Activated T-cell treated with anti-CD3 and anti-CD28 coated beads for 24 hours (primary cell): ENCODE measurements at regions not wholly inside any gene's neighbourhood (a gene's known extent, or its start where the extent isn't known, plus 50 kb on each side); places are given as distances from the start of the nearest gene placed in this dataset.

Source experiments
- DNase-seq: peaks from one replicate; pipeline ENCODE4 v3.0.0-alpha.2; 2020; ENCODE audit warnings: low read depth

DNA sequence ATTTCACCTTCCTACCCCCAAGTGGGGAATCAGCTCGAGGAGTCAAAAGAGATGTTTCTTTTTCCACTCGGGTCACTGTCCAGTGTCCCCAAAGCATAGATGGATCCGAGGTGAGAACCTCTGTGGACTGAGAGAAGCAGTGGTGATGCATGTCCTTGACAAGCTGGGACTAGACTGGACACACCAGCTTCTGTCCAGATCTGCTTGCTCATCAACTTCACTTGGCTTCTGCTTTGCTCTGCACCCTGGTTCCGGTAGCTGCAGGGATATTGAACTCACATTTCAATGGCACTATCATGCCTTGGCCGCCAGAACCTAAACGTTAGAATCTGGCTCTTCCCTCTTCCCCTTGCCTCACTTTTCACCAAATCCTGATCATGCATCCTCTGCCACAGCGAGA, 50.3 kb upstream of the CXCL12 start:
- DNase-seq = no peak

DNA sequence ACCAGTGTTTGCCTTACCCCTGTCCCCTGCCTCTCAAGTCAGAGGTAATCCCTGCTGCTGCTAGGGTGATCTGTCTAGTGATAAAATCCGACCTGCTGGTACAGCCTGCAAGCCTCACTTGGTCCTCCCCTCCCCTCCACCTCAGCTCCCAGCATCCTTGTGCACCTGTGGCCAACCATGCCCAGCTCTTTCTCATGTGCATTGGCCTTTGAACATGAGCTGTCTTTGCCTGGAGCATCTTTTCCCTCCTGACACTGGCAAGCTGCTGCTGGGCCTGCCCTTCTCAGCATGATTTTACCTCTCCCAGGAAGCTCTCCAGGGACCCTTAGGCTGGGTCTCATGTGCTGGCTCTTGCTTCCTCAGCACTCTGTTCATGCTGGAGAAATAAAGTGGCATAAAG, 51.3 kb upstream of the CXCL12 start:
- DNase-seq = no peak

DNA sequence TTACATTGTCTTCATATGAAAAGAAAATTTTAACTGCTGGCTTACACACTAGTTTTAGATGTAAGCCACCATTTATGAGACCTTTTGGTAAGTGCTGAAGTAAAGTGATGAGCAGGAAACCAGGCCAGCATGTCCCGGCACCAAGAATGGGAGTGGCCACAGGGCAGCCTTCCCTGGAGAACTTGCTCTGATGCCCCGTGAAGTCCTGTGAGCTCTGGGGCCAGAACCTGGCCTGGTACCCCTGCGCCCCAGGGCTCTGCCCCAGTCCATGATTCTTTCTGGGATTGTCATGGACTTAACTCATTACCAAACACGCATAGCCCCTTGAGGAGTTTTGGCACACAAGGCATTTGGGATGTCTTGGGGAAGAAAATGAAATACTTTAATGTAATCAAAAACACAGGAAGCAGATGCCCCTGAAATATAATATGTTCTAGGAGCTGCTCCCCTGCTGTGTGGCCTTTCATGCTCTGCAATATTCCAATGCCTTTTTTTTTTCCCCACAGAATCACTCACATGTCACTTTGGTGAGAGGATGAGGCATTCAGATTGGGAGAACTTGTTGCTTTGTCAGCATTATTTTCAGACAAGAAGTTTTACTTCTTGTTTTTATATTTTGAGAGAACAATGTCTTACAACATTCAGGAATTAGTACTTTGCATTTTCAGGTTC, 53.1 kb upstream of the CXCL12 start:
- DNase-seq = no peak

DNA sequence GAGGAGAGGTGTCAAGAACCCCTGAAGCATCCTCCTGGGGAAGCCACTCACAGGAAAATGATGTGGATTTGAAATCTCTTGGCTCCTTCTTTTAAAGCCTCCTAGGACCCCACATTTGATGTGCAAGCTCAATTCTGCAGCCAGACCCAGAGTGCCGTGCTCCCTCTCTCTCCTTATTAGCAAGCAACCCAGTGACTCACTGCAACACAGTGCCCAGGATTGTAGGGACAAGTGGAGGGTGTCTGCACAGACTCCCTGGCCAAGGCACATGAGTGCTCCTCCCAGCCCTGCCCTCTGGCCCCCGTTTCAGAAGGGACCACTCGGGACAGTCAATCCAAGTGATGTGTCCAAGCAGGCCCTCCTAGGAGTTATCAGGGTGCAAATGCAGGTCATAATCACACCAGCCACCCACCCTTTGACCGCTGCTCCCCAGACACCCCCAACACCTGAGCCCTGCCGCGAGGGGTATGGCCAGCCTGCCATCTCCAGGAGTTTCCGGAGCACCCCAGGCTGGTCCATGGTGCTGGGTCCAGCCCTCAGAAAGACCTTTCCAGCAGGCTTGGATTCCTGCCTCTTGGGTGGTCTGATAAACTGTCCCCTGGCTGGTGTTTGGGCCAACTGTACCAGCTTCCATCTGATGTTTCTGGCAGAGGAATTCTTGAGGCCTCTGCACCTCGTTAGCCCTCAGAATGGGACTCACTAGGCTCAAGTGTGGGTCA, 54.5 kb upstream of the CXCL12 start:
- no peak for DNase-seq

DNA sequence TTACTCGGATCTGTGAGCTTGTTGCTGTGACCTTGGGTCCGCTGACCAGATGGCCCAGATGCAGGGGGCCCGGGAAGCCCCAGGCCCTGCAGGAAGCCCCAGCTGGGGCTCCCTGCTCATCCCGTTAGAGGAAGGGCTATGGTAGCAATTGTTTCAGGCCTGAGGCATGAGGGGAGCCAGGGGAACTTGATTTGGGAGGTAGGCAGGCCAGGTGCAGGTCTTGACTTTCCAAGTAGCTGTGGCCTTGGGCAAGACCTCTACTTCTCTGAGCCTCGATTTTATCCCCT, 55.0 kb upstream of the CXCL12 start:
- DNase-seq = no peak

DNA sequence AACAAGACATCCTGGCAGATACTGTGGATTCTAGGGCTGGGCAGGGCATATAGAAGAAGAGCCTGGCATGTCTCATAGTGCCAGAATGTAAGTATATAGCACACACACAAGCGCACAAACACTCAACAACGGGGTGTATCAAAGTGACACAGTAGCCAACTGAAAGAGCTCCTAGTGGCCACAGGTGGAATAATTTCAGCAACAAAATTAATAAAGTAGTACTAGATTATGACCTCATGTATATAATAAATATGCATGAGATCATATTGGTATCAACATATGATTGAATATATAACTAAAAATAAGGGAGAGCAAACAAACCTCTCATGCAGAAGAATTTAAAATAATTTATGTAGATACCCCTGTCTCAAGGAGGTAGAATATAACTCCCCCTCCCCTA, 72.4 kb upstream of the CXCL12 start:
- DNase-seq = no peak

DNA sequence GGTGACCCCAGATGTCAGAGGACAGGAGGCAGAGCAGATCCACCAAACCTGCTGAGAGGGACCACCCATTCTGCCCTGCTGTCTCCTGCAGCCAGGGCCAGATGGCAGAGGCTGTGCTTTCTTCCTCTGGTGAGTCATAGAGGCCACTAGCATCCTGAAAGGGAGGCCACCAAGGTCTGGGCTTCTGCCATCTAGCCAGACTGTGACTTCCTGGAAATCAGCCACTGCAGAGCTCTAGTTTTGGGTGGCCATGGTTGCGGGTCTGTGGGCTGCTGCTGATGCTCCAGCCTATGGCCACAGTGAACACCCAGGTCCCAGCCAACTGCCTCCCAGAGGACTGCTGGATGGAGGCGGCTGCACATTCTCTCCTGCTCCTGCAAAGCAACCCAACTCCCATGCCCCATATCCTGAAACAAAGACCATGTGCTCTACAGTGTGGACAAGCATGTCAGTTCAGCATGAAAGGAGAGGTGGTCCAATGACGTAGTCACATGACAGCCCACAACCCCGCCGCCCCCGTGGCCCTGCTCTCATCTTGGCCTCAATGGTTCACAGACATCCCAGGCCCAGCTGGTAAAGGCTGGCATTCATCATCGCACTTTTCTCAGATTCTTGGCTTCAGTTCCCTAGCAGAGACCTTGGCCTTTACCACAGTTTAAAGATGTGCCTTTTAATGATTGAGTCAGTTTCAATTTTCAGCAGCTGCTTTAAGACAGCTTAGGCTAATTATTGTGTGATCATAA, 73.9 kb upstream of the CXCL12 start:
- DNase-seq = no peak

DNA sequence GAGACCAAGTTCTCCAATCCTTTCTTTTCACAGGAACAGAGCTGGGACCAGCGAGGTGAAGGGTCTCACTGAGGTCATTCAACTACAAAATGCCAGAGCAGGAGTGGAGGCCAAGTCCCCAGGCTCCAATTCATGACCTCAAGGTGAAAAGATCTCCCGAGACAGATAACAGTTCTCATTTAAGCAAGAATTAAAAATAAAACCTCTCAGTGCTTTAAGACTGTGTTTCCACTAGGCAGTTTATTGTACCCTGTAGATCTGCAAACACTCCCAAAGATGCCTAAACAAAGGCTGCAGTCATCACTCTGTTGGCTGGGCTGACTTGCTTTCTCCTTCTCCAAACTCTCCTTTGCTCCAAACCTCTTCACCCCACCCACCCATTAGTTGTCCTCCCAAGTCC, 74.8 kb upstream of the CXCL12 start:
- no peak for DNase-seq

DNA sequence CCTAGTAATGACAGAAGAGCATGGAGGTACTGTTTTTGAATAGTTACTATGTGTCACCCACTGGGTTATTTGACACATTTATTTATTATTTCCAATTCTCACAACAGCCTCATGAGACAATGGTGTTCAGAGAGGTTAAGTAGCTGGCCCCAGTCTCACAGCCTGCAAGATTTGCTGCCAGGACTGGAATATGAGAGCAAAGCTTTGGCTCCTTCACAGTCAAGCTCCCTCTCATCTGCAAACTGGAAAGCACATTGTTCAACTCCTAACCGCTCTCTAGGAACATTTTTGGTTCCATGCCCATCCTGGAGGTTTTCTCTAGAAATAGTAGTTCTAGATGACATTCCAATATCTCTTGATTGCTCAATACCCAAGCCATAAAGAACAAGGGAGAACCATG, 75.5 kb upstream of the CXCL12 start:
- no peak for DNase-seq

DNA sequence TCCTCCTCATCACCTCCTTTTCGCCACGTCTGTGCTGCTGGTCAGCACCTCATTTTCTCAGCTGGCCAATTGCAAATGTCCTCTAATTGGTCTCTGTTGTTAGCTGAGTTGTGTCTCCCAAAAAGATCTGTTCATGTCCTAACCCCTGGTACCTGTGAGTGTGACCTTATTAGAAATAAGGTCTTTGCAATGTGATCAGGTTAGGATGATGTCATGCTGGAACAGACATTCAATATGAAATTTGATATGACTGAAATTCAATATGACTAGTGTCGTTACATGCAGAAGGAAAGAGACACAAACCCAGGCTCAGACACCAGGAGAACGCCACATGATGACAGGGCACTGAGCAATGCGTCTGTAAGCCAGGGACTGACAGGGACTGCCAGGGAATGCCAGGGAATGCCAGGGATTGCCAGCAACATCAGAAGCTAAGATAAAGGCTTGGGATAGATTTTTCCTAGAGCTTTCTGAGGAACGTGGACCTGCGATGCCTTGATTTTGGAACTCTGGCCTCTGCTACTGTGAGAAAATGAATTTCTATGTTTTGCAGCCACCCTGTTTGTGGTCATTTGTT, 77.5 kb upstream of the CXCL12 start:
- DNase-seq = no peak

DNA sequence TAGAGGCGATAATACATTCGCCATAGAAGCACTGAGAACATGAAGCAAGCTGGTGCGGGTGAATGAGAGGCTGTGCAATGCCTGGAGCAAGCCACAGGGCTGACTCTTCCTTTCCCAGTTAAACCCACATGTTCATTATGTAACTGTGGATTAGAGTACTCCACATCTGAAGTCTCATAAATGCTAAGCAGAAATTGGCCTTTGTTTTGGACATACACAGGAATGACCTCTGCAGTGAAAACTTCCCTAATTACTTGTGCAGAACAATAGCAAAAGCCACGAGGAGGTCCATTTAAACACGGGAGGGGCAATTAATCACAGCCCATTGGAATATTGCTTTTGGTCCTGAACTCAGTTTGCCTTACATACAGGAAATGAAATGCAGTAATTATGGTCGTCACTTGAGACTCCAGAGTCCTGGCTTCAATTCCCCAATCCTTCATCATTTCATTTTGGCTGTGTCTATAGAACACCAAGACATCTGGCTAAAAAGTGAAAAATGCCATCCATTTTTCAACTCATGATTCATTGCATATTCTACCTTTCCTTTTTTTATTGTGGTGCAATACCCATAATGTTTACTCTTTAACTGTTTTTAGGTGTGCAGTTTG, 78.7 kb upstream of the CXCL12 start:
- no peak for DNase-seq

DNA sequence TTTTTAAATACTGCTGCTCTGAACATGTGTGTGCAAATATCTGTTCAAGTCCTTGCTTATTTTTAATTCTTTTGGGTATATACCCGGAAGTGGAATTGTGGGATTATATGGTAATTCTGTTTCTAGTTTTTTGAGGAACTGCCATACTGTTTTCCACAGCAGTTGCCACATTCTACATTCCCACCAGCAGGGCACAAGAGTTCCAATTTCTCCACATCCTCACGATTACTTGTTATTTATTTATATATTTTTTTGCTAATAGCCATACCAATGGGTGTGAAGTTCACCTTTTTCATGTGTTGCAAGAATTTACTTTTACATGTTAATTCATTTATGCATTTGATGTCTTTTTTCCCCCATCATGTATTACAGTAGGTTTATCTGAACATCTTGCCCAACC, 79.6 kb upstream of the CXCL12 start:
- DNase-seq = no peak

DNA sequence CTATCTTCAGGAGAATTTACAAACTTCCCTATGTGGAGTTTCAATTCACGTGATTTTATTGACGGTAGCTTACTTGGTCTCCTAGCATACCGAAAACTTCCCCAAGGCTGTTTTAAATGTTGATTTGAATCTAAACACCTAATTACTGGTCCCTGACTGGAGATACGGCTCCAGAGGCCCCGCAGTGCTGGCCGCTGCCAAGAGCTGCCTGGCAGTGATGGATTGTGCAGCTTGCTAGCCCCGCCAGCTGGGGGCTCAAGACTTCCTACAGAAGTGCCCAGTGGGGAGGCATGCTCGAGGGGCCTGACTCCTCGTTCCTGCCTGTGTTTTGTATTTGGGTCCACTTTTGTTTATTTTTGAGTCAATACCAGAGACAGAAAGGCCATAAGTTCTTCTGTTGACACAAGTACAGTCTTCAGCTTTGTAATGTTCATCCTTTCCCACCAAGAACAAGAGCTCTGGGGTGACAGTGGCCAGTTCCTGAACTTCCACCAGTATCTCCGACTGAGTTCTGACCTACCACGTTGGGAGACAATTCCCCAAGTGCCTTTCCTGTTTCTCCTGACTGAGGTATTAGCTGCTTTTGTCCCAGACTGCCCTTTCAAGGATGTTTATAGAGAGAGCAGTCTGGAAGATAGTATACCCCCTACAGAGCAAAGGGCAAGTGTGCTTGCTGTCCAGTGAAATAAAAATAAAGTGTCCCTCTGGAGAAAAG, 80.7 kb upstream of the CXCL12 start:
- no peak for DNase-seq

DNA sequence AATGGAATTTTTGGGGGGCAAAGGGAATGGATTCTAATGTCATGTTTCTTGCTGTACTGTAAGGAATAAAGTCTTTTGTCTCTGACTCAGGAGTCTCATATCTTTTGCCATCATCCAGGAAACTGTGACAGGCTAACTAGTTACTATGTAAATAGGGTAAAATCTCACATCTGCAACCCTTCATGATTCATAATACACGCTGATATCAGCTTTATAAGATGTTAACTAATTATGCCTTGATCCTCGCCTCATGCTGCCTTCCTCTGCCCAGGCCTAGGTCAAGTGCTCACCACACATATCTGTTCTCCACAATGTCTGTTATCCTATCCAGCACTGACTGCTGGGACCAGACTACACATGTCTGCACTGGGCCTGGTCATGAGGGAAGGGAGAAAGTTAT, 81.3 kb upstream of the CXCL12 start:
- no peak for DNase-seq

DNA sequence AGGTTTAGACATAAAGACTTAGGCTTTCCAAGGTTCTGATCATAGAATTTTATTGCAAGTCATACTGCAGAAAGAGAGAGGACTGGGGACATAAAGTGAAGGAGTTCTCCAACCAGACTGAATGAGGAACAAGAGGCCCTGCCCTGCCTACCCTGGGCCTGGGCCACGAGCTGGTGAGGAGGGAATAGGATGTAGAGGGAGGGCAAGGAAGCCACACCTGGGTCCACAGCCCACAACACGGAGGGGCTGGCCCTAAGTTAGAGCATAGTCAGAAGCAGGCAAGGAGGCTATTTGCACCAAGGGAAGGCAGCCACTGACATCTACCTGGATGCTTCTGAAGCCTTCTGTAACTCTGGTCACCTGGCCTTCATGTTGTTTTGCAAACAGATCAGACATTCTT, 82.2 kb upstream of the CXCL12 start:
- DNase-seq = no peak

DNA sequence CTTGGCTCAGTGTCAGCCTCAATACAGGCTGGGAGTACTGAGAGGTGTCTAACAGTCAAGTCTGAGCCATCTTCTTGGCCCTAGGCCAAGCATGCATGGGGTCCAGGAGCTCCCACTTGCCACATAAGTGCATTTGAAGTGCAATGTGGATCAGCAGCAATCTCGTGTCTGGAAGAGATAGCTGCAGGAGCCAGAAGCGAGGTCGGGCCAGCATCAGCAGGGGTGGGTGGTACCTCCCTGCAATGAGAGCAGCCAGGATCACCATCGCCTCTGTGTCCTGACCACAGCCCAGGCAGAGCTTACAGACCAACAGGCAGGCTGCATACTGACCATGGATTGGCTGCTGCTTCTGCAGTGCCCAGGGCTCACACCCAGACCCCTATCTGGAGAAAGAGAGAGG, 83.0 kb upstream of the CXCL12 start:
- no peak for DNase-seq

DNA sequence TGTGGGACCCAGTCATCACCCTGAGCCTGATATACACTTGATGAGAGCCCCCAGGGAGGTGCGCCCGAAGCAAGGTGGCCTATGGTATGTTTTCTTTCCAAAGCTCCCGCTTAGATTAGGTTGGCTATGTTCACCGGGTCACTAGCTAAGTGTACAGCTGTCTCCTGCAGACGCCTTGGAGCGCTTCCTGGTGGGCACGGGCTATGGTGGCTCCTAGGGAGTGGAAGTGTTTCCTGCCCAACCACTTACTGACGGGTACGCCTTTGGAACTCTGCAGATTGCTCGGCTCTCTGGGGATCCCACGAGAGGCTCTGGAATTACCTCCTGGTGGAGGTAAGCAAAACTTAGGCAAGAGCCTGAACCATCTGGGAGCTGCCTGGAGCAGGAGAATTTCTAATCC, 83.6 kb upstream of the CXCL12 start:
- DNase-seq = no peak

DNA sequence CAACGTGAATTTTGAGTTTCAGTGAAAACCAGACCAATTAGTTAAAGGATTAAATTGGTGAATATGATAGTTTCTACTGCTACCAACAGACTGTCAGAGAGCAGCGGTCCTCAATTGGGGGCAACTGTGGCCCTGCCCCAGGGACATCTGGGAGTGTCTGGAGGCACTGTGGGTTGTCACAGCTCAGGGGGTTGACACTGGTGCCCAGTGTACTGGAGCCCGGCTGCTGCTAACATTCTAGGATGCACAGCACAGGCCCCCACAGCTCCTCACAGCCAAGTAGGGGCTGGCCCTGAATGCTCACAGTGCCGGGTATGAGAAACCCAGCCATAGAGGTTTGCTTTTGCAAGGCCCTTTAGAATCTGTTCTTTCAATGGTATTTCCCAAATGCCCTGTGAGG, 84.1 kb upstream of the CXCL12 start:
- no peak for DNase-seq

DNA sequence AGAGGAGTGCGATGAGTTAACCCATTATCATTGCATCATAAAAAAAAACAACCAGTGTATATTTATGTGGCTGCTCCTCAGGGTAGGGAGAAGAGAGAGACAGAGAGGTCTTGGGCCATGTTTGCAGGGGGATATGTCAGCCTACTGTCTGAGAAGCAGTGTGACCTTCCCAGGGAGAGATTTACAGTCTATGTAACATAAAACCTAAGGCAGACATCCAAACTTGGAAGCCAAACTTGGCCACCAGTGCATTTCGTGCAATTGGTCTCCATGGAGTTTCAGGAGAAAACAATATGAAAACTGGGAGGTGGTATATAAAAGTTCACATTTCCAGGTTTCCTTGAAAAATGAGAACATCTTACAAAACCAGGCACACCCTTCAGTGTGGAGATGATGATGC, 85.9 kb upstream of the CXCL12 start:
- DNase-seq = no peak

DNA sequence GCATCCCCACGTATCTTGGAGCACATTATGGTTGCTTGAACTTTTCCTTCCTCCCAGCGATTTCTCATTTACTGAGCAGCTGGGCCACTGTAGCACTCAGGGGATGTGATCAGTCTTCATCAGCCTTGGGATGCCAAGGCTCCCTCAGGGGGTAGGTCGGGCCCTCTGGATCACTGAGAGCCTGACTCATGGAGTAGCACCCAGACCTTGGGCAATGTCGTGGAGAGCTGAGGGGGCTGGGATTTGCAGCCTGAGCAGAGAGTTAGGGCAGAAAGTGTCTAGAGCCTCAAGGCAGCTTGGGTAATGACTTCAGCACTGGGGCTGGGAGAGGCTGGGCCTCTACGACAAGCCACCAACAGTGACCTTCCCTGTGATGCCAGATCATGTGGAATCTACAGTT, 86.5 kb upstream of the CXCL12 start:
- DNase-seq = no peak

DNA sequence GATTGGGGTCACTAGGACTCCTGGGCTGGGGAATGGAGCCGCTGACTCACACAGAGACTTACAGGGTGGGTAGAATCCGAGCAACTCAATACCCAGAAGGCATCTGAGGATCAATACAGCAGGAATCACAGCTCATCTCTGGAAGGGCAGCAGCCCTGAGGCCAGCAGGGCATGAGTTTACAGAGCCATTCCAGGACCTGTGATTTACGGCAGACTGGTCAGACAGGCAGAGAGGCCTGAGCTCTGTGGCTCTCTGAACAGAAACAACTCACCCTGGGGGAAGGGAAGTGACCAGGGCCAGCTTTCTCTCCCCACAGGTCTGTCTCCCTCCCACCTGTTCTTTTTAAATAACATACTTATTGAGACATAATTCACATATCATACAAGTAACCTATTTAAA, 88.2 kb upstream of the CXCL12 start:
- DNase-seq = no peak

DNA sequence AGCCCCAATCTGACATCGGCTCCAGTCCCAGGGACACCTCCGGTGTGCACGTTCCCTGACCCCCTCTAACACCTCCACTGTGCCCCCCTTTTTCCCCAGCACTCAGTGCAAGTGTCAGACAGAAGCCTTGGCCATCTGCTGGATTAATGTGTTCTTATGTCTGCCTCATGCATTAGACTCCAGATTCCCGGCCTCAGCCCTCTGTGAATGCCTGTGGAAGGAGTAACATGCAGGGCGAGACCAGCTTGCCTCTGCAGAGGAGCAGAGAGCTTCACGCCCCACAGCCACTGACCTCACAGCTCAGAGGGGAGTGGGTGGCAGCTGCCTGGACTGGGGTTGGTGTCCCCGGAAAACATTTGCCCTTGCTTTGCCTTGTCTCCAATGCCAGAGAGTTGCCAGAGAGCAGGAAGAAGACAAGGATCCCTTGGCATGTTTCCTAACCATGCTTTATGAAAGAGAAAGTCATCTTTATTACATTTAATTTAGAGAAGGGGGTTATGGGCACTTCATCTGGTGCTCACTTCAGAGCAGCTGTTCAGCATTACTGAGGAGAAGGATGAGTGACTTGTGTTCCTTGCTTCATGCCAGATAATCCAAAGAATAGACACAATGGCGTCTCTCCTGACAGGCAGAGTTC, 91.6 kb upstream of the CXCL12 start:
- no peak for DNase-seq
